ENCODE measurements at regions not wholly inside any gene's neighbourhood (a gene's known extent, or its start where the extent isn't known, plus 50 kb on each side); places are given as distances from the start of the nearest gene placed in this dataset.

DNA sequence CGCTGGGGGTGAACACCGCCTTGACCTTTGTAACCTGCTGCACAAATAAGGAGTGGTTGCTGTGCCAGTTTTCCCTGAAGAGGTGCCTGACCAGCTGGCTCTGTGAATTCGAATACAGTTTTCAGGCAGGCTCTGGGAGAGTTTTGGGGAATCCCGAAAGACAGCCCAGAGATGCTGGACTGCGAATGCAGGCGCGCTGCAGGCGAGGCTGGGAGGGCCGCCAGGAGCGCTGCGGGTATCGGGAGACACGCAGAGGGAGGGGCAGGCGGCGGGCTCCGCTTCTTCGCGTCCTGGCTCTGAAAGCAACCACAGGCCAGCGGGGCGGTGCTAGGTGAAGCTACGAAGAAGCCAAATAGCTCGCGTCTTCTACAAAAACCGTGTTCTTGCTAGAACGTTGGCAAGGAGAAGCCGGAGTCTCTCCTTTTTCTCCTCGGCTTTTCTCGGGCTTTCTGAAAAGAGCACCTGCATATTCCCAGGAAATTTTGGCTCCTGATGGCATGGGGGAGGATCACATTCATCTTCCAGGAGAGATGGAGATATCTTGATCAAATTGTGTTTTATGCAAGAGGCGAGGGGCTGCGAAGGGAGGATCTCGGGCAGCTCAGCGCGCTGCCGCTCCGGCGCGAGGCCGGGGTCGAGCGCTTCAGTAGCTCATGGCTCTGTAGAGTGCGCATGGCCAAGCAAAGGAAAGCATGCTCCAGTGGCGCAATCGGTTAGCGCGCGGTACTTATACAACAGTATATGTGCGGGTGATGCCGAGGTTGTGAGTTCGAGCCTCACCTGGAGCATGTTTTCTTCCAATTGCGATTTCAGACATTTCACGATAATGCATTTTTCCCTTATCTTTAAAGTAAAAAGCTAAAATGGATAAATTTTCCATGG, 158.1 kb upstream of the ZNF184 start:
- Histone ChIP-seq H3K36me3 (ENCODE audit: control insufficient read depth, insufficient read depth, low read length) (no peaks in the 10 kb centered on the region), H4K91ac (ENCODE audit: insufficient read depth, low read depth, low read length) (no peak overlapping the region), H3K56ac (ENCODE audit: extremely low read depth, insufficient read depth, low read length) (no peak overlapping the region), H3K9ac (ENCODE audit: low read depth, low read length) (no peak overlapping the region), H2AK9ac (replicated peaks; ENCODE audit: low read depth, low read length, poor library complexity) (no peak overlapping the region), H3K4ac (ENCODE audit: low read depth, low read length) (no peak overlapping the region), H2BK120ac (ENCODE audit: low read depth, low read length) (no peak overlapping the region), H3K4me1 (ENCODE audit: control insufficient read depth, insufficient read depth, low read length) (no peaks in the 10 kb centered on the region), H3K9me3 (ENCODE audit: control insufficient read depth, insufficient read depth, low read length) (0 out of 2 replicates have a peak, but pooled peaks cover 3% of the 10 kb centered on the region), H2BK20ac (ENCODE audit: low read depth, low read length) (no peak overlapping the region), H3K79me1 (ENCODE audit: low read depth in 1 of 2, low read length in 2 of 2) (no peaks in the 10 kb centered on the region), H3K27me3 (ENCODE audit: control insufficient read depth, insufficient read depth, low read length) (no peaks in the 10 kb centered on the region), H2AK5ac (ENCODE audit: low read depth, low read length) (no peak overlapping the region), H2BK15ac (ENCODE audit: low read depth, low read length) (no peak overlapping the region), H4K20me1 (ENCODE audit: insufficient read depth, low read length) (no peaks in the 10 kb centered on the region), H3K4me3 (ENCODE audit: insufficient read depth, low read depth, low read length) (peak overlapping the region; percentile 3; the same call in 1 of the 2 replicates), H3K14ac (replicated peaks; ENCODE audit: low read depth, low read length) (no peak overlapping the region), H4K5ac (ENCODE audit: low read depth, low read length) (no peak overlapping the region), H3K27ac (ENCODE audit: insufficient read depth, low read length) (no peak overlapping the region), H3K9me1 (ENCODE audit: insufficient read depth, low read length) (no peaks in the 10 kb centered on the region), H3K4me2 (ENCODE audit: low read depth, low read length) (peak overlapping the region; percentile 50; the same call in 1 of the 2 replicates), H2AFZ (replicated peaks; ENCODE audit: low read length, poor library complexity) (peak overlapping the region; percentile 32), H2BK5ac (ENCODE audit: low read depth, low read length, poor library complexity, severe bottlenecking) (no peak overlapping the region), H3K23ac (ENCODE audit: low read depth, low read length) (no peak overlapping the region), H4K8ac (ENCODE audit: low read depth in 2 of 2, low read length in 2 of 2) (no peak overlapping the region), H3K18ac (ENCODE audit: low read depth, low read length) (no peak overlapping the region)
- POLR2A ChIA-PET (ENCODE audit: unreplicated experiment) = no interaction called here
- ATAC-seq (ENCODE audit: low read depth) = peak; percentile 81
- WGBS, 2 experiments (ENCODE audit: extremely low coverage in 2 of 2, insufficient read length in 1 of 2) = 6% methylated on average over 19 of the region's 51 CpGs; no CpG with 5 or more reads in 1 of the 2 experiments
- BruUV-seq (replicated peaks) = no TSS peak
- intact Hi-C loops (cut with micrococcal nuclease) (no loop called here), dilution Hi-C loops (cut with HindIII; ENCODE audit: low sequenced_read_pairs, unreplicated experiment) (no loop called here), in situ Hi-C loops (cut with MboI; ENCODE audit: low sequenced_read_pairs) (no loop called here)
- CTCF ChIA-PET = no interaction called here
- TF ChIP-seq, protein P1, sequence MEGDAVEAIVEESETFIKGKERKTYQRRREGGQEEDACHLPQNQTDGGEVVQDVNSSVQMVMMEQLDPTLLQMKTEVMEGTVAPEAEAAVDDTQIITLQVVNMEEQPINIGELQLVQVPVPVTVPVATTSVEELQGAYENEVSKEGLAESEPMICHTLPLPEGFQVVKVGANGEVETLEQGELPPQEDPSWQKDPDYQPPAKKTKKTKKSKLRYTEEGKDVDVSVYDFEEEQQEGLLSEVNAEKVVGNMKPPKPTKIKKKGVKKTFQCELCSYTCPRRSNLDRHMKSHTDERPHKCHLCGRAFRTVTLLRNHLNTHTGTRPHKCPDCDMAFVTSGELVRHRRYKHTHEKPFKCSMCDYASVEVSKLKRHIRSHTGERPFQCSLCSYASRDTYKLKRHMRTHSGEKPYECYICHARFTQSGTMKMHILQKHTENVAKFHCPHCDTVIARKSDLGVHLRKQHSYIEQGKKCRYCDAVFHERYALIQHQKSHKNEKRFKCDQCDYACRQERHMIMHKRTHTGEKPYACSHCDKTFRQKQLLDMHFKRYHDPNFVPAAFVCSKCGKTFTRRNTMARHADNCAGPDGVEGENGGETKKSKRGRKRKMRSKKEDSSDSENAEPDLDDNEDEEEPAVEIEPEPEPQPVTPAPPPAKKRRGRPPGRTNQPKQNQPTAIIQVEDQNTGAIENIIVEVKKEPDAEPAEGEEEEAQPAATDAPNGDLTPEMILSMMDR (conservative IDR thresholded peaks at IDR 0.05; ENCODE audit: low read depth, low read length) = no peak
- no peak for TF ChIP-seq MAZ (IDR thresholded peaks at IDR 0.05; ENCODE audit: borderline replicate concordance, low read depth, low read length)
- peak; percentile 38; the same call in 1 of the 2 replicates for TF ChIP-seq CEBPB (IDR thresholded peaks at IDR 0.05; ENCODE audit: low read depth, low read length)
- no peak for TF ChIP-seq RAD21 (IDR thresholded peaks at IDR 0.05; ENCODE audit: low read length)
- TF ChIP-seq CHD1 (IDR thresholded peaks at IDR 0.05; ENCODE audit: low read depth, low read length) = no peak
- TF ChIP-seq, protein P2, sequence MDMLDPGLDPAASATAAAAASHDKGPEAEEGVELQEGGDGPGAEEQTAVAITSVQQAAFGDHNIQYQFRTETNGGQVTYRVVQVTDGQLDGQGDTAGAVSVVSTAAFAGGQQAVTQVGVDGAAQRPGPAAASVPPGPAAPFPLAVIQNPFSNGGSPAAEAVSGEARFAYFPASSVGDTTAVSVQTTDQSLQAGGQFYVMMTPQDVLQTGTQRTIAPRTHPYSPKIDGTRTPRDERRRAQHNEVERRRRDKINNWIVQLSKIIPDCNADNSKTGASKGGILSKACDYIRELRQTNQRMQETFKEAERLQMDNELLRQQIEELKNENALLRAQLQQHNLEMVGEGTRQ (IDR thresholded peaks at IDR 0.05; ENCODE audit: low read depth, low read length) = no peak
- TF ChIP-seq RCOR1 (IDR thresholded peaks at IDR 0.05; ENCODE audit: insufficient replicate concordance, low read length) = no peak
- no peak for TF ChIP-seq POLR2A (IDR thresholded peaks at IDR 0.05; ENCODE audit: low read depth, low read length)
- DNase-seq = peak; percentile 47

Data from IMR-90 (cell line).